Stomach (tissue), 4 donors: ENCODE measurements at regions not wholly inside any gene's neighbourhood (a gene's known extent, or its start where the extent isn't known, plus 50 kb on each side); places are given as distances from the start of the nearest gene placed in this dataset.

ENCODE experiments used
- CTCF ChIP-seq, 7 experiments: fragments of 450-650 bp in 4 of 7; fragments of 200-600 bp in 3 of 7; sonication (generic) in 3 of 7; IDR thresholded peaks; one replicate each; pipeline ENCODE4 v1.5.1; 2016 to 2019; ENCODE audit warnings: antibody characterized with exemption in 7 of 7, control low read depth in 2 of 7, mild to moderate bottlenecking in 1 of 7
- EP300 ChIP-seq: sonication (generic); formaldehyde crosslinking; IDR thresholded peaks from one replicate; pipeline ENCODE4 v1.6.1; 2017; ENCODE audit warnings: antibody characterized with exemption
- POLR2A ChIP-seq, 4 donors: fragments of 450-650 bp; IDR thresholded peaks; one replicate each; pipeline ENCODE4 v1.6.1; 2016; ENCODE audit warnings: antibody characterized with exemption in 4 of 4, control low read depth in 2 of 4, mild to moderate bottlenecking in 1 of 4, moderate library complexity in 1 of 4
- POLR2AphosphoS5 ChIP-seq, 3 donors: sonication (generic); formaldehyde crosslinking; IDR thresholded peaks; one replicate each; pipeline ENCODE4 v1.6.1; 2016; ENCODE audit warnings: antibody characterized with exemption in 3 of 3

GRCh38 chr2:120486441-120486840, 140.5 kb downstream of the INHBB start:
- TF ChIP-seq CTCF (IDR thresholded peaks at IDR 0.05): no peak
- no peak for TF ChIP-seq POLR2AphosphoS5 (IDR thresholded peaks at IDR 0.05)
- no peak for TF ChIP-seq EP300
- no peak for TF ChIP-seq POLR2A (IDR thresholded peaks at IDR 0.05)
